ENCODE measurements at regions not wholly inside any gene's neighbourhood (a gene's known extent, or its start where the extent isn't known, plus 50 kb on each side); places are given as distances from the start of the nearest gene placed in this dataset.
A peak's percentile ranks its signal among the peaks of the same experiment; 100 is the strongest.

DNA sequence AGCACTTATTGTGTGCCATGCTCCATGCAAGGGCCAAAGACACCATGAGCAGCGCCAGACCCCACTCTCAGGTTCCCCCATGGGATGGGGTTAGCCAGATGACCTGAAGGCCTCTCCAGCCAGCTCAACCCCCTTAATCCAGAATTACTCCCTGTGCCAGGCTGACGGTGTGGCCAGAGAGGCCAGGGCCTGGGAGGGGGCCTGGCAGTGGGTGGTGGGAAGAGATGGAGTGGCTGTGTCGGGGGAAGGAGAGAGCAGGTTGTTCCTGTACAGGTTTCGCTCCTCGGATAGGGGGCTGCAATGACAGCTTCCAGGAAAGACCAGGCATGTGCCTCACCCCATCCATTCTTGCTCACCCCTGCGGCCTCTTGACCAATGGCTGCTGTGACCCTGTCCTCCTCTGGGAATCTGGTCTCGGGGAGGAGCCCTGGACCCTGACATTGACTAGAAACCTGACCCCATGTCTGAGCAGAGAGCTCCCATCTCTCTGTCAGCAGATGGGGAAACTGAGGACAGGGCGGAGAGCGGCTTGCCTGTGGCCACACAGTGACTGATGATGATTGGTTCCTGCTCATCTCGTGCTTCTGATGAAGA lies 345.3 kb downstream of the MATN1 start:
- TF ChIP-seq, protein P1, sequence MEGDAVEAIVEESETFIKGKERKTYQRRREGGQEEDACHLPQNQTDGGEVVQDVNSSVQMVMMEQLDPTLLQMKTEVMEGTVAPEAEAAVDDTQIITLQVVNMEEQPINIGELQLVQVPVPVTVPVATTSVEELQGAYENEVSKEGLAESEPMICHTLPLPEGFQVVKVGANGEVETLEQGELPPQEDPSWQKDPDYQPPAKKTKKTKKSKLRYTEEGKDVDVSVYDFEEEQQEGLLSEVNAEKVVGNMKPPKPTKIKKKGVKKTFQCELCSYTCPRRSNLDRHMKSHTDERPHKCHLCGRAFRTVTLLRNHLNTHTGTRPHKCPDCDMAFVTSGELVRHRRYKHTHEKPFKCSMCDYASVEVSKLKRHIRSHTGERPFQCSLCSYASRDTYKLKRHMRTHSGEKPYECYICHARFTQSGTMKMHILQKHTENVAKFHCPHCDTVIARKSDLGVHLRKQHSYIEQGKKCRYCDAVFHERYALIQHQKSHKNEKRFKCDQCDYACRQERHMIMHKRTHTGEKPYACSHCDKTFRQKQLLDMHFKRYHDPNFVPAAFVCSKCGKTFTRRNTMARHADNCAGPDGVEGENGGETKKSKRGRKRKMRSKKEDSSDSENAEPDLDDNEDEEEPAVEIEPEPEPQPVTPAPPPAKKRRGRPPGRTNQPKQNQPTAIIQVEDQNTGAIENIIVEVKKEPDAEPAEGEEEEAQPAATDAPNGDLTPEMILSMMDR (conservative IDR thresholded peaks at IDR 0.05): no peak
- Mint-ChIP-seq H3K36me3 (ENCODE audit: low read depth) (no peaks in the 10 kb centered on the region), H3K4me1 (peaks cover 20% of the 10 kb centered on the region), H3K9me3 (no peaks in the 10 kb centered on the region), H3K27ac (no peak overlapping the region), H3K27me3 (ENCODE audit: insufficient read depth) (peaks cover 2% of the 10 kb centered on the region), H3K4me3 (no peak overlapping the region)
- DNase-seq: peak; percentile 32
- WGBS, 2 experiments (ENCODE audit: insufficient coverage in 1 of 2, insufficient read length in 1 of 2): 73 to 92% methylated on average over 4 to 10 of the region's 10 CpGs
- H3K36me3 ChIP-seq (ENCODE audit: control insufficient read depth, insufficient read depth, low read length): no peaks in the 10 kb centered on the region
- H3K4me3 ChIP-seq (ENCODE audit: low read length): no peak overlapping the region
- no peak overlapping the region for H3K9ac ChIP-seq (ENCODE audit: extremely low read depth, low read length, poor library complexity, severe bottlenecking)
- peak overlapping the region; percentile 86 for H3K27ac ChIP-seq (ENCODE audit: low read depth, low read length)
- no peaks in the 10 kb centered on the region for H3K9me3 ChIP-seq (ENCODE audit: control insufficient read depth, low read length)
- no peaks in the 10 kb centered on the region for H3K27me3 ChIP-seq (ENCODE audit: control insufficient read depth, insufficient read depth, low read length, poor library complexity, severe bottlenecking)
- H3K4me1 ChIP-seq (ENCODE audit: control insufficient read depth, insufficient read depth, low read length): no peaks in the 10 kb centered on the region

DNA sequence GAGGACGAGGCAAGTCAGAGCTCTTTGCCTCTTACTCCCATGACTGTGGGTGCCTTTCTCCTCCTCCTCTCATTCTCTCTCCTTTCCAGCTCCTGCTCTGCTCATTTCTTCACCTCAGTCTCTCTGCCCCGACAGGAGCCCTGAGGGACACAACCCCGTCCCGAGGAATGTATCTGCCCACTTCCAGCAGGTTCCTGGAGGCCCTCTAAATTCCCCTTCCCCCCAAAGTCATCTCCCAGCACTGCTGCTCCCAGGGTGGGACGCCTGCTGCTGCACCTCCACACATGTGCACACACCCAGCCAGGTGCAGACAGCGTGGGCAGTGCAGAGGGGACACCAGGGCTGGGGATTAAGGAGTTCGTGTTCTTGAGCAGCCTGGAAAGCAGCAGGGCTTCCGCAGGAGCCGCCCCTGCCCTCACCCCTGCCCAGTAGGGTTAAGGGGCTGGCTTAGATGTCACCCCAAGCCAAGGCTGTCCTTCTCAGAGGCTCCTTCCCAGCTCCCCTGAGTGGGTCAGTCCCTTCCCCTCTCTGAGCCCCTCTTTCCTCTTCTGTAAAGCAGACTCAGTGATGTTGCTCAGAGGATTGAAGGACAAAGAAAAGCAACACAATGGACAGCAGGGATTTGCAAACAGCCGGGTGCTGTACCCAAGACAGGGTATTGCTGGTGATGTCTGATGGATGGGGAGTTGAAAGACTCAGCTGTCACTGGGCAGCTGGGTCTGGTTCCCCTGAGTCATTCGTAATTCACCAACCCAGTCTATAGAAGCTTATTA lies 346.0 kb downstream of the MATN1 start:
- Histone ChIP-seq H3K36me3 (ENCODE audit: control insufficient read depth, insufficient read depth, low read length) (no peaks in the 10 kb centered on the region), H3K4me1 (ENCODE audit: control insufficient read depth, insufficient read depth, low read length) (no peaks in the 10 kb centered on the region), H3K9ac (ENCODE audit: extremely low read depth, low read length, poor library complexity, severe bottlenecking) (no peak overlapping the region), H3K27ac (ENCODE audit: low read depth, low read length) (peak overlapping the region; percentile 86), H3K9me3 (ENCODE audit: control insufficient read depth, low read length) (no peaks in the 10 kb centered on the region), H3K4me3 (ENCODE audit: low read length) (no peak overlapping the region), H3K27me3 (ENCODE audit: control insufficient read depth, insufficient read depth, low read length, poor library complexity, severe bottlenecking) (no peaks in the 10 kb centered on the region)
- Mint-ChIP-seq H3K27ac (no peak overlapping the region), H3K36me3 (ENCODE audit: low read depth) (no peaks in the 10 kb centered on the region), H3K4me3 (no peak overlapping the region), H3K9me3 (no peaks in the 10 kb centered on the region), H3K4me1 (peaks cover 23% of the 10 kb centered on the region), H3K27me3 (ENCODE audit: insufficient read depth) (peaks cover 2% of the 10 kb centered on the region)
- TF ChIP-seq, protein P1 (conservative IDR thresholded peaks at IDR 0.05): no peak
- WGBS, 2 experiments (ENCODE audit: insufficient coverage in 1 of 2, insufficient read length in 1 of 2): 70 to 72% methylated on average over 6 to 11 of the region's 11 CpGs
- peak; percentile 42 for DNase-seq

DNA sequence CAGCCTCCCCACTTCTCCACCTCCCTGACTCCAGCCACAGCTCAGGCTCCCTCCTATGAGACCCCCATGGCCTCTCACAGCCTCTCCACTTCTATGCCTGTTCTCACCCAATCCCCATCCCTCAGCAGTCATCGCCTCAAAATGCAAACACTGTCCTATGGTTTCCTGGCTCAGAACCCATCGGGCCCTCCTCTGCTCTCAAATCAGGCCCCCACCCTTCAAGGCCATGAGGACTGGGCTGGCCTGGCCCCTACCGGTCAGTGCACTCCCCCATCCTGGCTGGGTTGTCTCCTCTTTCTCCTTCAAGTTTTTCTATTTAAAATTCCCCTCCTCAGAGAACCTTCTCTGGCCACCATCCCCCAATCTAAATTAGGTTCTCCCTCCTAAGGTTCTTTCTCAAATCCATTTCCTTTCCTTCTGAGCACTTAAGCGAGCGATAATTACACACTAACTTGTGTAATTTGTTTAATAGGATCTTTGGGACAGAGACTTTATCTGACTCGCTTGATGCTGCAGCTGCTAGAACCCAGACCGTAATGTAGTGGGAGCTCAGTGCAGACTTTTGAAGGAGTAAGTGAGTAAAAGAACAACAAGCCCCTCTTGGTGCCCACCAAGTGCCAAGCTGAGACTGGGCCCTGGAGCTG lies 347.2 kb downstream of the MATN1 start:
- H3K27me3 ChIP-seq (ENCODE audit: control insufficient read depth, insufficient read depth, low read length, poor library complexity, severe bottlenecking): no peaks in the 10 kb centered on the region
- H3K4me3 Mint-ChIP-seq: no peak overlapping the region
- H3K9ac ChIP-seq (ENCODE audit: extremely low read depth, low read length, poor library complexity, severe bottlenecking): no peak overlapping the region
- no peaks in the 10 kb centered on the region for H3K36me3 ChIP-seq (ENCODE audit: control insufficient read depth, insufficient read depth, low read length)
- WGBS, 2 experiments (ENCODE audit: insufficient coverage in 1 of 2, insufficient read length in 1 of 2): 80 to 88% methylated on average over 5 to 7 of the region's 7 CpGs
- DNase-seq: peak; percentile 14
- H3K9me3 Mint-ChIP-seq: no peaks in the 10 kb centered on the region
- TF ChIP-seq, protein P1 (conservative IDR thresholded peaks at IDR 0.05): no peak
- H3K27ac Mint-ChIP-seq: no peak overlapping the region
- H3K4me1 ChIP-seq (ENCODE audit: control insufficient read depth, insufficient read depth, low read length): peaks cover 3% of the 10 kb centered on the region
- H3K4me1 Mint-ChIP-seq: peaks cover 34% of the 10 kb centered on the region
- H3K4me3 ChIP-seq (ENCODE audit: low read length): no peak overlapping the region
- no peaks in the 10 kb centered on the region for H3K36me3 Mint-ChIP-seq (ENCODE audit: low read depth)
- H3K9me3 ChIP-seq (ENCODE audit: control insufficient read depth, low read length): no peaks in the 10 kb centered on the region
- H3K27me3 Mint-ChIP-seq (ENCODE audit: insufficient read depth): no peaks in the 10 kb centered on the region
- H3K27ac ChIP-seq (ENCODE audit: low read depth, low read length): no peak overlapping the region

Data from endodermal cell (in vitro differentiated cells).